ENCODE measurements at regions not wholly inside any gene's neighbourhood (a gene's known extent, or its start where the extent isn't known, plus 50 kb on each side); places are given as distances from the start of the nearest gene placed in this dataset.

DNA sequence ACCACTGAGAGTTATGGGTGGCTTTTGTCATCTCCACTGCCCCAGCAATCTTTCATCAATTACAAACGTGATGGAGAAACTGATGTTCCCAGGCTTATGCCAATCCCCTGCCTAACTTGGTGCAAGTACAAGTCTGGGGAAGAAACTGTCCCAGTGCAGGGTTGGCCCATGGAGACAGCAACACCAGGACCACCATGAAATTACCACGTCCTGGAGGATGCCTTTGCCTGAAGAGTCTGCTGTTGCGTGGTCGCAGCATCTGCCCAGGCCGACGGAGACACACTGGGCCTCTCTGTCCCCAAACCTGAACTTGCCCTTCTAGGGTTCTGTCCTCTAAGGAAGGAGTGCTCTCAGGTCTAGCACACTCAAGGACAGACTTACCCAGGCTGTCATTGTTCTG lies 496.8 kb upstream of the RAB6C start:
- H2AFZ ChIP-seq (ENCODE audit: low read depth, low read length, severe bottlenecking) = no peak overlapping the region
- no peak overlapping the region for H3K4me2 ChIP-seq (ENCODE audit: low read depth, low read length, poor library complexity, severe bottlenecking)
- no peak overlapping the region for H3K9ac ChIP-seq (ENCODE audit: low read length)

GRCh38 chr2:129483366-129483765 lies 496.1 kb upstream of the RAB6C start:
- Histone ChIP-seq H3K9ac (ENCODE audit: low read length) (no peak overlapping the region), H3K9me3 (ENCODE audit: insufficient read depth, low read length) (no peaks in the 10 kb centered on the region), H3K79me2 (ENCODE audit: insufficient read depth, low read length) (no peaks in the 10 kb centered on the region), H3K27me3 (ENCODE audit: low read length) (no peaks in the 10 kb centered on the region), H3K36me3 (ENCODE audit: low read length) (no peaks in the 10 kb centered on the region), H2AFZ (ENCODE audit: low read depth, low read length, severe bottlenecking) (no peak overlapping the region), H3K9me2 (replicated peaks; ENCODE audit: insufficient read depth, low read length) (no peaks in the 10 kb centered on the region), H3K4me3 (ENCODE audit: insufficient read depth, low read length, poor library complexity, severe bottlenecking) (no peak overlapping the region), H4K20me1 (ENCODE audit: low read depth, low read length) (no peaks in the 10 kb centered on the region), H3F3A (ENCODE audit: insufficient read depth) (no peaks in the 10 kb centered on the region), H3K4me2 (ENCODE audit: low read depth, low read length, poor library complexity, severe bottlenecking) (no peak overlapping the region), H3K27ac (ENCODE audit: low read depth, low read length) (no peak overlapping the region)
- TF ChIP-seq, protein P1, sequence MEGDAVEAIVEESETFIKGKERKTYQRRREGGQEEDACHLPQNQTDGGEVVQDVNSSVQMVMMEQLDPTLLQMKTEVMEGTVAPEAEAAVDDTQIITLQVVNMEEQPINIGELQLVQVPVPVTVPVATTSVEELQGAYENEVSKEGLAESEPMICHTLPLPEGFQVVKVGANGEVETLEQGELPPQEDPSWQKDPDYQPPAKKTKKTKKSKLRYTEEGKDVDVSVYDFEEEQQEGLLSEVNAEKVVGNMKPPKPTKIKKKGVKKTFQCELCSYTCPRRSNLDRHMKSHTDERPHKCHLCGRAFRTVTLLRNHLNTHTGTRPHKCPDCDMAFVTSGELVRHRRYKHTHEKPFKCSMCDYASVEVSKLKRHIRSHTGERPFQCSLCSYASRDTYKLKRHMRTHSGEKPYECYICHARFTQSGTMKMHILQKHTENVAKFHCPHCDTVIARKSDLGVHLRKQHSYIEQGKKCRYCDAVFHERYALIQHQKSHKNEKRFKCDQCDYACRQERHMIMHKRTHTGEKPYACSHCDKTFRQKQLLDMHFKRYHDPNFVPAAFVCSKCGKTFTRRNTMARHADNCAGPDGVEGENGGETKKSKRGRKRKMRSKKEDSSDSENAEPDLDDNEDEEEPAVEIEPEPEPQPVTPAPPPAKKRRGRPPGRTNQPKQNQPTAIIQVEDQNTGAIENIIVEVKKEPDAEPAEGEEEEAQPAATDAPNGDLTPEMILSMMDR (IDR thresholded peaks at IDR 0.05; ENCODE audit: insufficient read depth, low read length, poor library complexity, severe bottlenecking) = no peak
- no peak for TF ChIP-seq EZH2phosphoT487 (conservative IDR thresholded peaks at IDR 0.05; ENCODE audit: low read length)

More for the DNA sequence above, 496.8 kb upstream of the RAB6C start:
- no peak for TF ChIP-seq EZH2phosphoT487 (conservative IDR thresholded peaks at IDR 0.05; ENCODE audit: low read length)
- TF ChIP-seq, protein P1 (IDR thresholded peaks at IDR 0.05; ENCODE audit: insufficient read depth, low read length, poor library complexity, severe bottlenecking) = no peak
- Histone ChIP-seq H3F3A (ENCODE audit: insufficient read depth) (no peaks in the 10 kb centered on the region), H4K20me1 (ENCODE audit: low read depth, low read length) (no peaks in the 10 kb centered on the region), H3K79me2 (ENCODE audit: insufficient read depth, low read length) (no peaks in the 10 kb centered on the region), H3K27ac (ENCODE audit: low read depth, low read length) (no peak overlapping the region), H3K9me3 (ENCODE audit: insufficient read depth, low read length) (no peaks in the 10 kb centered on the region), H3K9me2 (replicated peaks; ENCODE audit: insufficient read depth, low read length) (no peaks in the 10 kb centered on the region), H3K27me3 (ENCODE audit: low read length) (no peaks in the 10 kb centered on the region), H3K36me3 (ENCODE audit: low read length) (no peaks in the 10 kb centered on the region), H3K4me3 (ENCODE audit: insufficient read depth, low read length, poor library complexity, severe bottlenecking) (no peak overlapping the region)

DNA sequence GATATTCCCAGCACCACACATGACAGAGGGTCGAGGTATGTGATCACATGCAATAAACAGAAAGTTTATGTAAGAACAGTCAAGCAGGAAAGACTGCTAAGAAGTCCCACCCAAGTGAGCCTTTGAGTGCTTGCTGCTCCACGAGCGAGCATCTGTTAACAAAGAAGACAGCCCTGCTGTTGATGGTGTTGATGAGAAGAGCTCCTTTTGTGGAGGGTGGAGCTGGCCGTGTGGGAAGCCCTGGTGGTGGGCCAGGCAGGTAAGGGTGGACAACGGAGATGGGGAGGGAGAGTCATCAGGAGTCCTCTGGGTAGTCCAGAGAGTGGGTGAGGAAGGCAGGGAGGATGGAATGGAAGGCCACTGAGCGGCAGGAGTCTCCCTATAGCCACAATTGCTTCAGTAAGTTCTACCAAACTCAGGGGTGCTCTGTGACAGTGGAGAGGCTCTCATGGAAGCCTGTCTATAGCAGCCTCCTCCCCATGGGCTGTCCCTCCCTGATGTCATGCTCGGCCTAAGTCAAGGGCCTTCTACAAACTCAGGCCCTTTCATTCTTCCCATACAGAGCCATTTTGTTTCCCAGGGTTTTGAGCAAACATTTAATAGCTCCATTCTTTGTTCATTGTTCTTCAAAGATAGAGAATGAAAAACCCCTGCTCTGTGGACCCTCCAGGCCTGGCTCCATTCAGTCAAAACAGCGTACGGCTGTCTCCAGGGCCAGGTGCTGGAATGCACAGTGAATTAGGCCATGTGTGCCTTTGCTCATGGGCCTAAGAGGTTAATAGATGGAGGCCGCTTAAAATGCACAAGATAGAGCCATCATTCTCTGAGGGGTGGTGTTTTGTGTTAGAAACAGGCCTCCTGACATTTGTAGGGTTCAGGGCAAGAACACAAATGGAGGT lies 494.2 kb upstream of the RAB6C start:
- H3K36me3 ChIP-seq (ENCODE audit: low read length) = no peaks in the 10 kb centered on the region
- H3K9me2 ChIP-seq (replicated peaks; ENCODE audit: insufficient read depth, low read length) = no peaks in the 10 kb centered on the region
- no peak for TF ChIP-seq EZH2phosphoT487 (conservative IDR thresholded peaks at IDR 0.05; ENCODE audit: low read length)
- TF ChIP-seq, protein P1 (IDR thresholded peaks at IDR 0.05; ENCODE audit: insufficient read depth, low read length, poor library complexity, severe bottlenecking) = no peak
- H2AFZ ChIP-seq (ENCODE audit: low read depth, low read length, severe bottlenecking) = no peak overlapping the region
- no peaks in the 10 kb centered on the region for H3K27me3 ChIP-seq (ENCODE audit: low read length)
- no peaks in the 10 kb centered on the region for H3F3A ChIP-seq (ENCODE audit: insufficient read depth)
- H3K9ac ChIP-seq (ENCODE audit: low read length) = no peak overlapping the region
- no peaks in the 10 kb centered on the region for H4K20me1 ChIP-seq (ENCODE audit: low read depth, low read length)
- no peaks in the 10 kb centered on the region for H3K9me3 ChIP-seq (ENCODE audit: insufficient read depth, low read length)
- no peak overlapping the region for H3K27ac ChIP-seq (ENCODE audit: low read depth, low read length)
- H3K79me2 ChIP-seq (ENCODE audit: insufficient read depth, low read length) = no peaks in the 10 kb centered on the region
- H3K4me2 ChIP-seq (ENCODE audit: low read depth, low read length, poor library complexity, severe bottlenecking) = no peak overlapping the region
- H3K4me3 ChIP-seq (ENCODE audit: insufficient read depth, low read length, poor library complexity, severe bottlenecking) = no peak overlapping the region
